ENCODE measurements at regions not wholly inside any gene's neighbourhood (a gene's known extent, or its start where the extent isn't known, plus 50 kb on each side); places are given as distances from the start of the nearest gene placed in this dataset.
A peak's percentile ranks its signal among the peaks of the same experiment; 100 is the strongest.

- peak; percentile 4 for DNase-seq (ENCODE audit: low read depth)
These were observed 507.6 kb downstream of the SPATA31D1 start for GRCh38 chr9:82495884-82496777.

GRCh38 chr9:82498541-82499317 lies 510.2 kb downstream of the SPATA31D1 start:
- no peak for DNase-seq (ENCODE audit: low read depth)

- DNase-seq (ENCODE audit: low read depth) = no peak
These were observed 510.8 kb downstream of the SPATA31D1 start for GRCh38 chr9:82499337-82499736.

- DNase-seq (ENCODE audit: low read depth) = no peak
These were observed 516.0 kb downstream of the SPATA31D1 start for GRCh38 chr9:82504620-82505019.

- no peak for DNase-seq (ENCODE audit: low read depth)
These were observed 523.1 kb downstream of the SPATA31D1 start for GRCh38 chr9:82511626-82512025.

- DNase-seq (ENCODE audit: low read depth) = no peak
These were observed 524.2 kb downstream of the SPATA31D1 start for GRCh38 chr9:82512728-82513127.

- DNase-seq (ENCODE audit: low read depth) = no peak
These were observed 524.7 kb downstream of the SPATA31D1 start for GRCh38 chr9:82513242-82513751.

- no peak for DNase-seq (ENCODE audit: low read depth)
These were observed 525.6 kb downstream of the SPATA31D1 start for GRCh38 chr9:82513976-82514735.

- DNase-seq (ENCODE audit: low read depth) = no peak
These were observed 530.3 kb downstream of the SPATA31D1 start for GRCh38 chr9:82518868-82519267.

GRCh38 chr9:82519332-82519731 lies 530.8 kb downstream of the SPATA31D1 start:
- DNase-seq (ENCODE audit: low read depth) = no peak

- no peak for DNase-seq (ENCODE audit: low read depth)
These were observed 535.8 kb downstream of the SPATA31D1 start for GRCh38 chr9:82524407-82524806.

- DNase-seq (ENCODE audit: low read depth) = no peak
These were observed 536.4 kb downstream of the RASEF start for GRCh38 chr9:82526577-82526976.

- DNase-seq (ENCODE audit: low read depth) = no peak
These were observed 531.1 kb downstream of the RASEF start for GRCh38 chr9:82531795-82532194.

GRCh38 chr9:82532504-82533180 lies 530.3 kb downstream of the RASEF start:
- DNase-seq (ENCODE audit: low read depth) = peak; percentile 45

- peak; percentile 9 for DNase-seq (ENCODE audit: low read depth)
These were observed 527.4 kb downstream of the RASEF start for GRCh38 chr9:82535432-82535998.

GRCh38 chr9:82538634-82539033 lies 524.3 kb downstream of the RASEF start:
- no peak for DNase-seq (ENCODE audit: low read depth)

GRCh38 chr9:82539146-82539545 lies 523.8 kb downstream of the RASEF start:
- no peak for DNase-seq (ENCODE audit: low read depth)

- DNase-seq (ENCODE audit: low read depth) = no peak
These were observed 522.9 kb downstream of the RASEF start for GRCh38 chr9:82539856-82540579.

- peak; percentile 48 for DNase-seq (ENCODE audit: low read depth)
These were observed 519.2 kb downstream of the RASEF start for GRCh38 chr9:82543726-82544125.

GRCh38 chr9:82546136-82546535 lies 516.8 kb downstream of the RASEF start:
- DNase-seq (ENCODE audit: low read depth) = no peak

Data from renal cortical epithelial cell (primary cell).